ENCODE measurements at regions not wholly inside any gene's neighbourhood (a gene's known extent, or its start where the extent isn't known, plus 50 kb on each side); places are given as distances from the start of the nearest gene placed in this dataset.

DNA sequence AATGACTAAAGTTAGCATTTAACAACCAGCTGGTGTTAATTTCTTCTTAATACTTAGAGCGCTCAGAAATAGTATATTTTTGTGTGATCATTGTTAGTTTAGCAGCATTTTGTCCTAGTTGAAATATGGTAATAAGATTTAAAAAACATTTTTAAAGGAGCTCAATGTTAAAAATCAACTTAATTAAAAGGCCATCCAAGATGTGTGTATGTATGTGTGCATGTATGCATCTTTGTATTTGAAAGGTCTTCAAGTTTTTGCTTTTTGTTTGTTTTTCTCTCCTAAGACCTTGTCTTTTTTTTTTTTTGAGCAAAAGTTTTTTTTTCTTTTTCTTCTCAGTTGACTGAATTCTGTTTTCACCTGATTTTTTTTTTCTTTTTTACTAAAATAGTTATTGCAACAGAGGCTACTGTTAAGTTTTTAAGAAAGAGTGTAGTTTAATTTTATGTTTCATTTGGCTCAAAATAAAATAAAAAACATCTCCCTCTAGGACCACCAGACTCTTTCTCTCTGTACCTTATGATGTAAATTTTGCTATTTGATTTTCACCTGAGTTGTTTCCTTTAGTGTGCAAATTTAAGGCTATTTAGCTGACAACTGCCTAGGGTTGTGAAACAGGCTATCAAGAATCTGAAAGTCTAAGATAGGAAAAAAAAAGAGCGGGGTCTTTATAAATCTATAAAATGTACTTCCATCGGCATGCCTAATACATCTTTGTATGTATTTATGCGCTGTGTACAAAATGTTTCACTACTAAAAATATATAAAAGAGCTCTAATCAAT is 76.4 kb upstream of the C1GALT1 start:
- H3K4me3 ChIP-seq = no peak overlapping the region
- peaks cover 0 to 3% (median 0%) of the 10 kb centered on the region in 3 donors for H3K9me3 ChIP-seq
- H3K27ac ChIP-seq = no peak overlapping the region
- no peaks in the 10 kb centered on the region for H3K4me1 ChIP-seq
- ATAC-seq = no peak
- TF ChIP-seq POLR2A (IDR thresholded peaks at IDR 0.05) = no peak
- TF ChIP-seq POLR2AphosphoS5 (IDR thresholded peaks at IDR 0.05) = no peak
- TF ChIP-seq, protein P1, sequence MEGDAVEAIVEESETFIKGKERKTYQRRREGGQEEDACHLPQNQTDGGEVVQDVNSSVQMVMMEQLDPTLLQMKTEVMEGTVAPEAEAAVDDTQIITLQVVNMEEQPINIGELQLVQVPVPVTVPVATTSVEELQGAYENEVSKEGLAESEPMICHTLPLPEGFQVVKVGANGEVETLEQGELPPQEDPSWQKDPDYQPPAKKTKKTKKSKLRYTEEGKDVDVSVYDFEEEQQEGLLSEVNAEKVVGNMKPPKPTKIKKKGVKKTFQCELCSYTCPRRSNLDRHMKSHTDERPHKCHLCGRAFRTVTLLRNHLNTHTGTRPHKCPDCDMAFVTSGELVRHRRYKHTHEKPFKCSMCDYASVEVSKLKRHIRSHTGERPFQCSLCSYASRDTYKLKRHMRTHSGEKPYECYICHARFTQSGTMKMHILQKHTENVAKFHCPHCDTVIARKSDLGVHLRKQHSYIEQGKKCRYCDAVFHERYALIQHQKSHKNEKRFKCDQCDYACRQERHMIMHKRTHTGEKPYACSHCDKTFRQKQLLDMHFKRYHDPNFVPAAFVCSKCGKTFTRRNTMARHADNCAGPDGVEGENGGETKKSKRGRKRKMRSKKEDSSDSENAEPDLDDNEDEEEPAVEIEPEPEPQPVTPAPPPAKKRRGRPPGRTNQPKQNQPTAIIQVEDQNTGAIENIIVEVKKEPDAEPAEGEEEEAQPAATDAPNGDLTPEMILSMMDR (IDR thresholded peaks at IDR 0.05) = no peak
- TF ChIP-seq EP300 (IDR thresholded peaks at IDR 0.05) = no peak
- H3K36me3 ChIP-seq = no peaks in the 10 kb centered on the region
- 76 to 85% methylated on average over 4 of the region's 4 CpGs for WGBS, 2 donors (ENCODE audit: low coverage in 1 of 2)
- H3K27me3 ChIP-seq = no peaks in the 10 kb centered on the region

DNA sequence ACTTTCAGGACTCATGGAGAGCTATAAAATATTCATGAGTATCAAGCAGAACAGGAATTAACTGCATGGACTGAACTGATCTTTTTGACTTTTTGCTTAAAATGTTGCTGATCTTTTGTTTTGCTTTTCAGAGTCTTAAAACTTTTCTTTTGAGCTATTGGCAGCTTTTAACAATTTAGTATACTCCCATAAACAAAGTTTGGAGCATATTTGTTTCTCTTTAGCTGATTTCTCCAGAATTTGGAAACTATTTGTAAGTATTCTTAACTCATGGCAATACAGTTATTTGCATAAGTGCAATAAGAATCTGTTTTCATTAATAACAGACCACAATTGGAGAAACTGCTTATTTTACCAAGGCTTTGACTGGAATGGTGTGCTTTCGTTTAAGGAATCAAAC is 73.4 kb upstream of the C1GALT1 start:
- ATAC-seq = no peak
- Histone ChIP-seq H3K4me1 (no peaks in the 10 kb centered on the region), H3K27ac (no peak overlapping the region), H3K9me3 (peaks cover 0 to 3% (median 0%) of the 10 kb centered on the region in 3 donors), H3K36me3 (no peaks in the 10 kb centered on the region), H3K4me3 (no peak overlapping the region), H3K27me3 (no peaks in the 10 kb centered on the region)
- 77 to 80% methylated on average over 1 of the region's 1 CpG for WGBS, 2 donors (ENCODE audit: low coverage in 1 of 2)
- TF ChIP-seq, protein P1 (IDR thresholded peaks at IDR 0.05) = no peak
- TF ChIP-seq POLR2AphosphoS5 (IDR thresholded peaks at IDR 0.05) (no peak), POLR2A (IDR thresholded peaks at IDR 0.05) (no peak), EP300 (IDR thresholded peaks at IDR 0.05) (no peak)

DNA sequence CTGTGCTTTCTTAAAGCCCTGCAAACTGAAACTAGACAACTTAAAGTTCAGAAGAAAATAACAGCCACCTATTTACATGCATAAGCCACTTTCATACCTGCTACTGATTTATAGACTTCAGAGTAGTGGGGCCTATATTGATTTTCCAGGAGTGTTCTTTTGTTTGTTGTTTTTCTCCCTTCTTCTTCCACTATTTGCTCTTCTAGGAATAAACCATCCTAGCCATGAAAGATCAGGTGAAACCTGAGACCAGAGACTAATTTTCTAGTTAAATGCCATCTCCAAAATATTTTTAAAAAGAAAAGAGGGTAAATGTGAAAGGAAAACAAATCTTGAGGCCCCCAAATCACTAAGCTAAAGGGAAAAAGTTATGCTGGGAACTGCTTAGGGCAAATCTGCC is 72.4 kb upstream of the C1GALT1 start:
- no peak overlapping the region for H3K4me3 ChIP-seq
- H3K9me3 ChIP-seq = peaks cover 0 to 3% (median 0%) of the 10 kb centered on the region in 3 donors
- H3K27ac ChIP-seq = no peak overlapping the region
- no peaks in the 10 kb centered on the region for H3K36me3 ChIP-seq
- TF ChIP-seq, protein P1 (IDR thresholded peaks at IDR 0.05) = no peak
- TF ChIP-seq POLR2AphosphoS5 (IDR thresholded peaks at IDR 0.05) = no peak
- no peak for TF ChIP-seq EP300 (IDR thresholded peaks at IDR 0.05)
- no peak for TF ChIP-seq POLR2A (IDR thresholded peaks at IDR 0.05)
- H3K27me3 ChIP-seq = no peaks in the 10 kb centered on the region
- no peaks in the 10 kb centered on the region for H3K4me1 ChIP-seq
- ATAC-seq = no peak

DNA sequence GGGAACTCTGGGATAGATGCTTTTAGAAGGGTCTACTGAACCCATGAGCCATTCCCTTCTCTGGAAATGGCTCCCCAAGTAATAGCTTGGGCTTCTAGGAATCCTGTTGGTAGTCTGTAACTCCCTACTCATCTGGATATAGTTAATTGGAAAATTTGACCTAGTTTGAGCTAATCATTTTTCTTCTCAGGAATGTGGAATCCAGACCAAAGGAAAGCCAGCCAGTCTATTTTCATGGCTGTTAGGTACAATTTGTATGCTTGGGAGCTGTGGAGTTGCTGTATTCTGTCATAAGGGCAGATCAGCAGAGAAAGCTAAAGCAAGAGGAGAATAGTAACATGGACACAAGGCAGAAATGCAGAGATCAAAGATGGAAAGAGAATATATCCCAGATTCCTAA is 71.6 kb upstream of the C1GALT1 start:
- no peaks in the 10 kb centered on the region for H3K36me3 ChIP-seq
- no peaks in the 10 kb centered on the region for H3K27me3 ChIP-seq
- H3K9me3 ChIP-seq = peaks cover 0 to 3% (median 0%) of the 10 kb centered on the region in 3 donors
- H3K4me1 ChIP-seq = no peaks in the 10 kb centered on the region
- no peak overlapping the region for H3K27ac ChIP-seq
- ATAC-seq = no peak
- H3K4me3 ChIP-seq = no peak overlapping the region
- TF ChIP-seq POLR2A (IDR thresholded peaks at IDR 0.05) (no peak), EP300 (IDR thresholded peaks at IDR 0.05) (no peak), POLR2AphosphoS5 (IDR thresholded peaks at IDR 0.05) (no peak)
- TF ChIP-seq, protein P1 (IDR thresholded peaks at IDR 0.05) = no peak

DNA sequence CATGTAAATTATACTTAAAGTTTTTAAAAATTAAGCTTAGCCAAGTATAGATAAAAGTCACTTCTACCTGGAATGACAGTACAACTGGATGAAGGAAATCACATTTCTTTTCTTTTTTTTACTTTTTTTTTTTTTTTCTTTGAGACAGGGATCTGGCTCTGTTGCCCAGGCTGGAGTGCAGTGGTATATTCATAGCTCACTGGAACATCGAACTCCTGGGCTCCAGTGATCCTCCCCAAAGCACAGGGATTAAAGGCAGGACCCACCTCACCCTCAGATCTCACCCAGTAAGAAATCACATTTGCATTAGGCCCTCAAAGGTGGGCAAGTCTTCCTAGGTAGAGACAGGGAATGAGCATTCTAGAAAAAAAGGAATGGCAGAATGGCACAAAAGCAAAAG is 69.5 kb upstream of the C1GALT1 start:
- H3K36me3 ChIP-seq = no peaks in the 10 kb centered on the region
- no peaks in the 10 kb centered on the region for H3K4me1 ChIP-seq
- 100% methylated on average over 1 of the region's 1 CpG; no CpG with 5 or more reads in 1 of the 2 donors for WGBS, 2 donors (ENCODE audit: low coverage in 1 of 2)

More for the DNA sequence above, 69.5 kb upstream of the C1GALT1 start:
- Histone ChIP-seq H3K4me3 (no peak overlapping the region), H3K9me3 (peaks cover 0 to 3% (median 0%) of the 10 kb centered on the region in 3 donors), H3K27ac (no peak overlapping the region), H3K27me3 (no peaks in the 10 kb centered on the region)
- ATAC-seq = no peak
- no peak for TF ChIP-seq EP300 (IDR thresholded peaks at IDR 0.05)
- no peak for TF ChIP-seq POLR2AphosphoS5 (IDR thresholded peaks at IDR 0.05)
- TF ChIP-seq POLR2A (IDR thresholded peaks at IDR 0.05) = no peak
- TF ChIP-seq, protein P1 (IDR thresholded peaks at IDR 0.05) = no peak

All from gastroesophageal sphincter (tissue), 4 donors.